SK-N-SH treated with all-trans-retinoic acid at 6 μM for 48 hours (cell line): ENCODE measurements at regions not wholly inside any gene's neighbourhood (a gene's known extent, or its start where the extent isn't known, plus 50 kb on each side); places are given as distances from the start of the nearest gene placed in this dataset.

Experiments used
- ATAC-seq: fragments of 200-7000 bp; cut with Tn5 transposase; 3 replicates; pipeline ENCODE4 v1.9.1; 2020; ENCODE audit warnings: mild to moderate bottlenecking, moderate library complexity
- ARNTL ChIP-seq: fragments of 450-650 bp; formaldehyde crosslinking; IDR thresholded peaks from 2 replicates; pipeline ENCODE4 v1.5.0; 2020; ENCODE audit warnings: low read depth, mild to moderate bottlenecking, moderate library complexity, borderline replicate concordance
- BACH2 ChIP-seq: fragments of 250-450 bp; sonication (Bioruptor Pico); IDR thresholded peaks from 2 replicates; pipeline ENCODE4 v1.9.0; 2021; ENCODE audit warnings: mild to moderate bottlenecking, borderline replicate concordance
- ESRRG ChIP-seq: fragments of 250-450 bp; sonication (Bioruptor Pico); IDR thresholded peaks from 2 replicates; pipeline ENCODE4 v1.6.1; 2021; ENCODE audit warnings: mild to moderate bottlenecking
- GLIS3 ChIP-seq: fragments of 250-450 bp; sonication (Bioruptor Pico); IDR thresholded peaks from 2 replicates; pipeline ENCODE4 v1.5.0; 2020; ENCODE audit warnings: mild to moderate bottlenecking, moderate library complexity
- ISL1 ChIP-seq: fragments of 250-450 bp; sonication (Bioruptor Pico); IDR thresholded peaks from 2 replicates; pipeline ENCODE4 v2.1.2; 2022; ENCODE audit warnings: mild to moderate bottlenecking, moderate library complexity
- PPARA ChIP-seq: fragments of 250-450 bp; sonication (Bioruptor Pico); IDR thresholded peaks from 2 replicates; pipeline ENCODE4 v1.5.0; 2020; ENCODE audit warnings: mild to moderate bottlenecking, borderline replicate concordance
- RARB ChIP-seq: fragments of 250-450 bp; sonication (Bioruptor Pico); IDR thresholded peaks from 2 replicates; pipeline ENCODE4 v1.8.0; 2021; ENCODE audit warnings: mild to moderate bottlenecking, moderate library complexity
- TCF4 ChIP-seq: fragments of 250-450 bp; sonication (Bioruptor Pico); IDR thresholded peaks from 2 replicates; pipeline ENCODE4 v1.8.0; 2021; ENCODE audit warnings: mild to moderate bottlenecking, moderate library complexity, borderline replicate concordance
- TOX ChIP-seq: fragments of 250-450 bp; sonication (Bioruptor Pico); IDR thresholded peaks from 2 replicates; pipeline ENCODE4 v1.8.0; 2021; ENCODE audit warnings: mild to moderate bottlenecking, moderate library complexity, borderline replicate concordance
- ZC3H10 ChIP-seq: fragments of 250-450 bp; sonication (Bioruptor Pico); IDR thresholded peaks from 2 replicates; pipeline ENCODE4 v1.5.1; 2021; ENCODE audit warnings: mild to moderate bottlenecking, moderate library complexity
- ZFP3 ChIP-seq: fragments of 250-450 bp; sonication (Bioruptor Pico); IDR thresholded peaks from 2 replicates; pipeline ENCODE4 v1.5.0; 2020; ENCODE audit warnings: mild to moderate bottlenecking, moderate library complexity
- ZFP30 ChIP-seq: fragments of 450-650 bp; formaldehyde crosslinking; IDR thresholded peaks from 2 replicates; pipeline ENCODE4 v1.5.0; 2022; ENCODE audit warnings: mild to moderate bottlenecking, moderate library complexity
- ZNF8 ChIP-seq: fragments of 450-650 bp; formaldehyde crosslinking; IDR thresholded peaks from 2 replicates; pipeline ENCODE4 v1.5.0; 2020; ENCODE audit warnings: mild to moderate bottlenecking, moderate library complexity
- TF ChIP-seq, protein P1 (sequence below): fragments of 250-450 bp; sonication (Bioruptor Pico); IDR thresholded peaks from 2 replicates; pipeline ENCODE4 v1.5.0; 2020; ENCODE audit warnings: mild to moderate bottlenecking, moderate library complexity
- TF ChIP-seq, protein P2 (sequence below): fragments of 250-450 bp; sonication (Bioruptor Pico); IDR thresholded peaks from 2 replicates; pipeline ENCODE4 v1.5.1; 2020; ENCODE audit warnings: low read depth, mild to moderate bottlenecking, moderate library complexity
- TF ChIP-seq, protein P3 (sequence below): fragments of 250-450 bp; sonication (Bioruptor Pico); IDR thresholded peaks from 2 replicates; pipeline ENCODE4 v1.8.0; 2020; ENCODE audit warnings: mild to moderate bottlenecking, moderate library complexity, borderline replicate concordance

DNA sequence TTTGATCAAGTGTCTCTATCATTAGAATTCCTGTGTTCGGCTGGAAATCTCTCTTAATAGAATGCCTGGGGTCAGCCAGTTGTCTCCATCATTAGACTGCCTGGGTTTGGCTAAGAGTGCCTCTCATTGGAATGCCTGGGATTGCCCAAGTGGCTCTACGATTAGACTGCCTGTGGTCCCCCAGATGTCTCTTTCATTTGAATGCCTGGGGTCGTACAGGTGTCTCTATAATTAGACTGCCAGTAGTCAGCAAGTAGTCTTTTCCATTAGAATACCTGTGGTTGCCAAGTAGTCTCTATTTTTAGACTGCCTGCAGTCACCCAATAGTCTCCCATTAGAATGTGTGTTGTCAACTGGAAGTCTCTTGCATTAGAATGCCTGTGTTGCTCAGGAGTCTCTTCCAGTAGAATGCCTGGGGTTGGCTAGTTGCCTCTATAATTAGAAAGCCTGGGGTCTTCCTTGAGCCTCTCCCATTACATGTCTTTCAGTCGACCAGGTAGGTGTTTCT lies 1523.2 kb downstream of the UQCRFS1 start:
- ATAC-seq, result no peak
- TF ChIP-seq, protein P1, sequence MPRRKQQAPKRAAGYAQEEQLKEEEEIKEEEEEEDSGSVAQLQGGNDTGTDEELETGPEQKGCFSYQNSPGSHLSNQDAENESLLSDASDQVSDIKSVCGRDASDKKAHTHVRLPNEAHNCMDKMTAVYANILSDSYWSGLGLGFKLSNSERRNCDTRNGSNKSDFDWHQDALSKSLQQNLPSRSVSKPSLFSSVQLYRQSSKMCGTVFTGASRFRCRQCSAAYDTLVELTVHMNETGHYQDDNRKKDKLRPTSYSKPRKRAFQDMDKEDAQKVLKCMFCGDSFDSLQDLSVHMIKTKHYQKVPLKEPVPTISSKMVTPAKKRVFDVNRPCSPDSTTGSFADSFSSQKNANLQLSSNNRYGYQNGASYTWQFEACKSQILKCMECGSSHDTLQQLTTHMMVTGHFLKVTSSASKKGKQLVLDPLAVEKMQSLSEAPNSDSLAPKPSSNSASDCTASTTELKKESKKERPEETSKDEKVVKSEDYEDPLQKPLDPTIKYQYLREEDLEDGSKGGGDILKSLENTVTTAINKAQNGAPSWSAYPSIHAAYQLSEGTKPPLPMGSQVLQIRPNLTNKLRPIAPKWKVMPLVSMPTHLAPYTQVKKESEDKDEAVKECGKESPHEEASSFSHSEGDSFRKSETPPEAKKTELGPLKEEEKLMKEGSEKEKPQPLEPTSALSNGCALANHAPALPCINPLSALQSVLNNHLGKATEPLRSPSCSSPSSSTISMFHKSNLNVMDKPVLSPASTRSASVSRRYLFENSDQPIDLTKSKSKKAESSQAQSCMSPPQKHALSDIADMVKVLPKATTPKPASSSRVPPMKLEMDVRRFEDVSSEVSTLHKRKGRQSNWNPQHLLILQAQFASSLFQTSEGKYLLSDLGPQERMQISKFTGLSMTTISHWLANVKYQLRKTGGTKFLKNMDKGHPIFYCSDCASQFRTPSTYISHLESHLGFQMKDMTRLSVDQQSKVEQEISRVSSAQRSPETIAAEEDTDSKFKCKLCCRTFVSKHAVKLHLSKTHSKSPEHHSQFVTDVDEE, result no peak
- TF ChIP-seq TCF4, result no peak
- TF ChIP-seq ZNF8, result no peak
- no peak for TF ChIP-seq GLIS3 (CRISPR knock-in tag)
- TF ChIP-seq BACH2 (CRISPR knock-in tag), result no peak

DNA sequence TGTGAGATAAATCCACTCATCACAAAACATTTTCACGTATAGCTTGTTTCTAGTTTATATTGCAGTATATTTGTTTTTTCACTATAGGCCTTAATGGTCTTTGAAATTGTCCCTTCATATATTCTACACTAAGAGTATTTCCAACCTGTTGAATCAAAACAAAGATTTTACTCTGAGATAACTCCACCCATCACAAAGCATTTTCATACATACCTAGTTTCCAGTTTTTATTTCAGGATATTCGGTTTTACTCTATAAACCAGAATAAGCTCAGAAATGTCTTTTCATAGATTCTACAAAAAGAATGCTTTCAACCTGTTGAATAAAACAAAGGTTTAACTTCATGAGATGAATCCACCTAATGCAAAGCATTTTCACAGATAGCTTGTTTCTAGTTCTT lies 1528.7 kb downstream of the UQCRFS1 start:
- ATAC-seq, result no peak

DNA sequence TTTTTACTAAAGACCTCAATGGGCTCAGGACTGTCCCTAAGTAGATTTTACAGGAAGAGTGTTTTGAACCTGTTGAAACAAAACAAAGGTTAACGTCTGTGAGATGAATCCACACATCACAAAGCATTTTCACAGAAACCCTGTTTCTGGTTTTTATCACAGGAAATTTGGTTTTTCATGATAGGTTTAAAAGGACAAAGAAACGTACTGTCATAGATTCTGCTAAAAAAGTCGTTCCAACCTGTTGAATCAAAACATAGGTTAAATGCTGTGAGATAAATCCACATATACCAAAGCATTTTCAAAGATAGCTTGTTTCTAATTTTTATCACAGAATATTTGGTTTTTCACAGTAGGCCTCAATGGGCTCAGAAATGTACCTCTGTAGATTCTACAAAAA lies 1531.0 kb downstream of the UQCRFS1 start:
- TF ChIP-seq ZFP3 (CRISPR knock-in tag) (no peak), RARB (no peak)
- TF ChIP-seq, all 23 proteins: peak for 0
- ATAC-seq, result no peak

More for the DNA sequence above, 1528.7 kb downstream of the UQCRFS1 start:
- TF ChIP-seq, protein P1, result no peak
- TF ChIP-seq ZC3H10 (CRISPR knock-in tag) (no peak), ARNTL (CRISPR knock-in tag) (no peak), BACH2 (CRISPR knock-in tag) (no peak), GLIS3 (CRISPR knock-in tag) (no peak), ZNF8 (no peak)

DNA sequence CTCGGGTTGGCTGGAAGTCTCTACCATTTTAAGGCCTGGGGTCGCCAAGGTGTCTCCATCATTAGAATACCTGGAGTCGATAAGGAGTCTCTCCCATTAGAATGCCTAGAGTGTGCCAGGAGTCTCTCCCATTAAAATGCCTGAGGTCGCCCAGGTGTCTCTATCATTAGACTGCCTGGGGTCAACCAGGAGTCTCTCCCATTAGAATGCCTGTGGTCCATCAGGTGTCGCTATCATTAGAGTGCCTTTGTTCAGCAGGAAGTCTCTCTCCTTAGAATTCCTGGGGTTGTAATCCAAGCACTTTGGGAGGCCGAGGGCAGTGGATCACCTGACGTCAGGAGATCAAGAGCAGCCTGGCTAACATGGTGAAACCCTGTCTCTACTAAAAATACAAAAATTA lies 1533.0 kb downstream of the UQCRFS1 start:
- ATAC-seq, result no peak
- TF ChIP-seq ISL1 (CRISPR knock-in tag) (no peak), PPARA (no peak), ZFP3 (CRISPR knock-in tag) (no peak)
- TF ChIP-seq, protein P2, sequence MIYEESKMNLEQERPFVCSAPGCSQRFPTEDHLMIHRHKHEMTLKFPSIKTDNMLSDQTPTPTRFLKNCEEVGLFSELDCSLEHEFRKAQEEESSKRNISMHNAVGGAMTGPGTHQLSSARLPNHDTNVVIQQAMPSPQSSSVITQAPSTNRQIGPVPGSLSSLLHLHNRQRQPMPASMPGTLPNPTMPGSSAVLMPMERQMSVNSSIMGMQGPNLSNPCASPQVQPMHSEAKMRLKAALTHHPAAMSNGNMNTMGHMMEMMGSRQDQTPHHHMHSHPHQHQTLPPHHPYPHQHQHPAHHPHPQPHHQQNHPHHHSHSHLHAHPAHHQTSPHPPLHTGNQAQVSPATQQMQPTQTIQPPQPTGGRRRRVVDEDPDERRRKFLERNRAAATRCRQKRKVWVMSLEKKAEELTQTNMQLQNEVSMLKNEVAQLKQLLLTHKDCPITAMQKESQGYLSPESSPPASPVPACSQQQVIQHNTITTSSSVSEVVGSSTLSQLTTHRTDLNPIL (CRISPR knock-in tag), result no peak
- TF ChIP-seq, all 23 proteins: peak for 0

DNA sequence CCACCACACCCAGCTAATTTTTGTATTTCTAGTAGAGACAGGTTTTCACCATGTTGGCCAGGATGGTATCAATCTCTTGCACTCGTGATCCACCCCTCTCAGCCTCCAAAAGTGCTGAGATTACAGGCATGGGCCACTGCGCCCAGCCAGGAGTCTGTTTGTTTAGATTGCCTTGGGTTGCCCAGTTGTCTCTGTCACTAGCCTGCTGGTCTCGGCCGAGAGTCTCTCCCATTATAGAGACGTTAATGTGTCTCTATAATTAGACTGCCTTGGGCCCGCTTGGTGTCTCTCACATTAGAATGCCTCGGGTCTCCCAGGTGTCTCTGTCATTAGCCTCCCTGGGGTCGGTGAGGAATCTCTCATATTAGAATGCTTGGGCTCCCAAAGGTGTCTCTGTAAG lies 1533.6 kb downstream of the UQCRFS1 start:
- TF ChIP-seq, protein P1, result no peak
- TF ChIP-seq ISL1 (CRISPR knock-in tag) (no peak), TOX (no peak)
- ATAC-seq, result no peak

DNA sequence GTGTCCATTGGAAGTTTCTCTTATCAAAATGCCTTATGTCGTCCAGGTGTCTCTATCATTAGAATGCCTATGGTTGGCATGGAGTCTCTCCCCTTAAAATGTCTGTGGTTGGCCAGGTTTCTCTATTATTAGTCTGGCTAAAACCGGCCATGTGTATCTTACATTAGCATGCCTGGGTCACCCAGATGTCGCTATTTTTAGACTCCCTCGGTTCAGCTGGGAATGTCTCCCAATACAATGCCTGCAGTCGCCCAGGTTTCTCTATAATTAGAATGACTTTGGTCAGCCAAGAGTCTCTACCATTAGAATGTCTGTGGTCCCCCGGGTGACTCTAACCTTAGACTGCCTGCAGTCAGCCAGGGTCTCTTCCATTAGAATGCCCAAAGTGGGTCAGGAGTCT lies 1536.1 kb downstream of the UQCRFS1 start:
- no peak for TF ChIP-seq ESRRG (CRISPR knock-in tag)
- TF ChIP-seq BACH2 (CRISPR knock-in tag), result no peak
- no peak for TF ChIP-seq ZFP30 (CRISPR knock-in tag)
- TF ChIP-seq RARB, result no peak
- TF ChIP-seq ZC3H10 (CRISPR knock-in tag), result no peak
- TF ChIP-seq TCF4, result no peak
- TF ChIP-seq, protein P2 (CRISPR knock-in tag), result no peak
- TF ChIP-seq, protein P3, sequence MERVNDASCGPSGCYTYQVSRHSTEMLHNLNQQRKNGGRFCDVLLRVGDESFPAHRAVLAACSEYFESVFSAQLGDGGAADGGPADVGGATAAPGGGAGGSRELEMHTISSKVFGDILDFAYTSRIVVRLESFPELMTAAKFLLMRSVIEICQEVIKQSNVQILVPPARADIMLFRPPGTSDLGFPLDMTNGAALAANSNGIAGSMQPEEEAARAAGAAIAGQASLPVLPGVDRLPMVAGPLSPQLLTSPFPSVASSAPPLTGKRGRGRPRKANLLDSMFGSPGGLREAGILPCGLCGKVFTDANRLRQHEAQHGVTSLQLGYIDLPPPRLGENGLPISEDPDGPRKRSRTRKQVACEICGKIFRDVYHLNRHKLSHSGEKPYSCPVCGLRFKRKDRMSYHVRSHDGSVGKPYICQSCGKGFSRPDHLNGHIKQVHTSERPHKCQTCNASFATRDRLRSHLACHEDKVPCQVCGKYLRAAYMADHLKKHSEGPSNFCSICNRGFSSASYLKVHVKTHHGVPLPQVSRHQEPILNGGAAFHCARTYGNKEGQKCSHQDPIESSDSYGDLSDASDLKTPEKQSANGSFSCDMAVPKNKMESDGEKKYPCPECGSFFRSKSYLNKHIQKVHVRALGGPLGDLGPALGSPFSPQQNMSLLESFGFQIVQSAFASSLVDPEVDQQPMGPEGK, result no peak
- no peak for TF ChIP-seq GLIS3 (CRISPR knock-in tag)
- TF ChIP-seq, all 23 proteins: peak for 0
- ATAC-seq, result no peak
